Spleen (tissue), 11 donors: ENCODE measurements at regions not wholly inside any gene's neighbourhood (a gene's known extent, or its start where the extent isn't known, plus 50 kb on each side); places are given as distances from the start of the nearest gene placed in this dataset.

ENCODE experiments used
- DNase-seq: peaks from one replicate; pipeline ENCODE4 v3.0.0-alpha.2; 2020
- H3K27ac ChIP-seq, 8 donors: fragments of 200-600 bp; sonication (generic) in 7 of 8; 1 replicate in 4 of 8; 2 replicates in 4 of 8; pipeline versions ENCODE4 v1.5.0 to v1.8.0; 2016 to 2021; ENCODE audit warnings: inconsistent platforms in 4 of 8, mild to moderate bottlenecking in 4 of 8, moderate library complexity in 1 of 8
- H3K27me3 ChIP-seq, 7 donors: fragments of 200-600 bp; sonication (generic) in 6 of 7; replicated peaks in 1 of 7; 1 replicate in 4 of 7; 2 replicates in 3 of 7; pipeline versions ENCODE4 v1.5.0 to v1.8.0; 2016 to 2021; ENCODE audit warnings: inconsistent platforms in 3 of 7, mild to moderate bottlenecking in 1 of 7
- H3K36me3 ChIP-seq, 6 donors: fragments of 200-600 bp; sonication (generic) in 5 of 6; 1 replicate in 4 of 6; 2 replicates in 2 of 6; pipeline versions ENCODE4 v1.5.0 to v1.8.0; 2016 to 2021; ENCODE audit warnings: inconsistent platforms in 2 of 6
- H3K4me1 ChIP-seq, 6 donors: fragments of 200-600 bp; sonication (generic) in 5 of 6; 1 replicate in 3 of 6; 2 replicates in 3 of 6; pipeline versions ENCODE4 v1.5.0 to v1.8.0; 2016 to 2021; ENCODE audit warnings: inconsistent platforms in 3 of 6
- H3K4me3 ChIP-seq, 8 donors: fragments of 200-600 bp; sonication (generic) in 7 of 8; 1 replicate in 4 of 8; 2 replicates in 4 of 8; pipeline versions ENCODE4 v1.5.0 to v1.8.0; 2016 to 2021; ENCODE audit warnings: inconsistent platforms in 4 of 8, mild to moderate bottlenecking in 4 of 8, moderate library complexity in 2 of 8
- H3K9me3 ChIP-seq, 8 donors: fragments of 200-600 bp; sonication (generic) in 7 of 8; 1 replicate in 4 of 8; 2 replicates in 4 of 8; pipeline versions ENCODE4 v1.5.0 to v1.8.0; 2016 to 2021; ENCODE audit warnings: inconsistent platforms in 4 of 8
- POLR2A ChIP-seq, 3 donors: fragments of 450-650 bp; IDR thresholded peaks; one replicate each; pipeline ENCODE4 v1.5.1; 2017; ENCODE audit warnings: antibody characterized with exemption in 3 of 3, mild to moderate bottlenecking in 1 of 3
- POLR2AphosphoS5 ChIP-seq, 3 donors: sonication (generic); formaldehyde crosslinking; IDR thresholded peaks; one replicate each; pipeline ENCODE4 v1.5.1; 2017; ENCODE audit warnings: antibody characterized with exemption in 3 of 3
- WGBS, 5 donors: extraction: QIAGEN DNeasy Blood & Tissue Kit in 3 of 5; methylation state at CpG; one replicate each; pipeline versions ENCODE4 v1.1.5 to v1.1.7; 2013 to 2018; 5-methylcytosine and 5-hydroxymethylcytosine counted together
- intact Hi-C: fragments of 100-400 bp; cut with DNase I; formaldehyde crosslinking; loops from one replicate; pipeline ENCODE4 v1.15.0; 2023; ENCODE audit warnings: low total_unique reads
- TF ChIP-seq, protein P1 (sequence below), 11 experiments: fragments of 200-600 bp in 7 of 11; fragments of 450-650 bp in 4 of 11; sonication (generic) in 4 of 11; IDR thresholded peaks in 8 of 11; conservative IDR thresholded peaks in 3 of 11; 1 replicate in 7 of 11; 2 replicates in 4 of 11; pipeline versions ENCODE4 v1.4.0 to v1.8.0; 2016 to 2021; ENCODE audit warnings: antibody characterized with exemption in 11 of 11, inconsistent platforms in 4 of 11, mild to moderate bottlenecking in 1 of 11
- donor health status: healthy with polysubstance abuse.
- donor health status: DM: no; HTN: no; CAD: no; lungs with moderate emphysema.
- donor health status: DM: no; HTN: no; CAD: no.
- donor health status: Bipolar disorder and iron deficiency.
- donor health status: healthy.
- donor health status: DM: no; HTN: no; CAD: no.
- donor health status: DM: yes; HTN: yes; CAD: no.

DNA sequence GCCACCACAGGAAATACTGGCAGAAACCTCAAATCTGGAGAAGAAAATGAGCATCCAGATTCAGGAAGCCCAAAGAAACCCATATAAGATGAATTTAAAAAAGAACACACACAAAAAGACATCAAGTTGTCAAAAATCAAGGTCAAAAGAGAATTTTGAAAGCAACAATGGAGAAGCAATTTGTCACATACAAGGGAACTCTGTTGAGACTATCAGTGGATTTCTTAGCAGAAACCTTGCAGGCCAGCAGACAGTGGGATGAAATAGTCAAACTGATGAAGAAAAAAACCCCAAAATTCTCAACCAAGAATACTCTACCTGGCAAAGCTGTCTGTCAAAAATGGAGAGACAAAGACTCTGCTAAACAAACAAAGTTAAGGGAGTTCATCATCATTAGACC lies 272.6 kb downstream of the ADCYAP1 start:
- Histone ChIP-seq H3K27me3 (no peaks in the 10 kb centered on the region), H3K36me3 (no peaks in the 10 kb centered on the region), H3K4me3 (no peak overlapping the region), H3K9me3 (peaks cover 4 to 70% (median 36%) of the 10 kb centered on the region in 8 donors), H3K27ac (no peak overlapping the region), H3K4me1 (no peaks in the 10 kb centered on the region)
- intact Hi-C loops: no loop called here
- TF ChIP-seq POLR2A (IDR thresholded peaks at IDR 0.05): no peak
- TF ChIP-seq, protein P1, sequence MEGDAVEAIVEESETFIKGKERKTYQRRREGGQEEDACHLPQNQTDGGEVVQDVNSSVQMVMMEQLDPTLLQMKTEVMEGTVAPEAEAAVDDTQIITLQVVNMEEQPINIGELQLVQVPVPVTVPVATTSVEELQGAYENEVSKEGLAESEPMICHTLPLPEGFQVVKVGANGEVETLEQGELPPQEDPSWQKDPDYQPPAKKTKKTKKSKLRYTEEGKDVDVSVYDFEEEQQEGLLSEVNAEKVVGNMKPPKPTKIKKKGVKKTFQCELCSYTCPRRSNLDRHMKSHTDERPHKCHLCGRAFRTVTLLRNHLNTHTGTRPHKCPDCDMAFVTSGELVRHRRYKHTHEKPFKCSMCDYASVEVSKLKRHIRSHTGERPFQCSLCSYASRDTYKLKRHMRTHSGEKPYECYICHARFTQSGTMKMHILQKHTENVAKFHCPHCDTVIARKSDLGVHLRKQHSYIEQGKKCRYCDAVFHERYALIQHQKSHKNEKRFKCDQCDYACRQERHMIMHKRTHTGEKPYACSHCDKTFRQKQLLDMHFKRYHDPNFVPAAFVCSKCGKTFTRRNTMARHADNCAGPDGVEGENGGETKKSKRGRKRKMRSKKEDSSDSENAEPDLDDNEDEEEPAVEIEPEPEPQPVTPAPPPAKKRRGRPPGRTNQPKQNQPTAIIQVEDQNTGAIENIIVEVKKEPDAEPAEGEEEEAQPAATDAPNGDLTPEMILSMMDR (IDR thresholded peaks at IDR 0.05 in 8 of 11, conservative IDR thresholded peaks at IDR 0.05 in 3 of 11): no peak
- no peak for TF ChIP-seq POLR2AphosphoS5 (IDR thresholded peaks at IDR 0.05)
- no peak for DNase-seq

DNA sequence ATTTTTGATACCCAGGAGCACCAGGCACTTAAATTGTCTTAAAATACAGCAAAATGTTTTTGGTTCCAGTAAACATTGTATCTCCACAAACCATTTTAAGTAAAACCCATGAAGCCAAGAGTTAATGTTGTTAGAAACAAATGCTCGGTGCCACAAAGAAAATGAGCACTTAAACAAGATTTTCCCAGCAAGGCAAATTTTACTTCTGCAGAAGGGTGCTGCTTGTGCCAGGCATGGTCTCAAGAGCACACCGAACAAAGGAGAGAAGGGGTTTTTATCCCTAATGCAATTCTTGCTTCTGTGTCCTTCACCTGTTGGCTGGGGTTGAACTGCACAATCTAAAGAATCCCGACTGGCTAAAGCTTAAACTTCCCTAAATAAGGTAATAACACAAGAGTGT lies 286.7 kb downstream of the ADCYAP1 start:
- Histone ChIP-seq H3K4me1 (no peaks in the 10 kb centered on the region), H3K9me3 (peaks cover 0 to 50% (median 19%) of the 10 kb centered on the region in 8 donors), H3K27ac (no peak overlapping the region), H3K36me3 (no peaks in the 10 kb centered on the region), H3K4me3 (no peak overlapping the region), H3K27me3 (no peaks in the 10 kb centered on the region)
- intact Hi-C loops: no loop called here
- WGBS, 5 donors: 71 to 83% (median 73%) methylated on average over 3 of the region's 3 CpGs
- TF ChIP-seq, protein P1 (IDR thresholded peaks at IDR 0.05 in 8 of 11, conservative IDR thresholded peaks at IDR 0.05 in 3 of 11): no peak
- TF ChIP-seq POLR2A (IDR thresholded peaks at IDR 0.05): no peak
- no peak for TF ChIP-seq POLR2AphosphoS5 (IDR thresholded peaks at IDR 0.05)
- DNase-seq: no peak

DNA sequence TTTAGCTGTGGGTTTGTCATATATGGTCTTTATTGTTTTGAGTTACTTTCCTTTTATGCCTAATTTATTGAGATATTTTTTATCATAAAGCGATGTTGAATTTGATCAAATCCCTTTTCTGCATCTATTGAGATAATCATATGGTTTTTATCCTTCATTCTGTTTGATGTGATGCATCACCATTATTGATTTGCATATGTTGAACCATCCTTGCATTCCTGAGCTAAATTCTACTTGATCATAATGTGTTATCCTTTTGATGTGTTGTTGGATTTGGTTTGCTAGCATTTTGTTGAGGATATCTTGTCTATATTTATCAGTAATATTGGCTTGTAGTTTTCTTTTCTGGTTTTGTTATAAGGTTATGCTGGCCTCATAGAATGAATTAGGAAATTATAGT lies 308.5 kb downstream of the ADCYAP1 start:
- no peaks in the 10 kb centered on the region for H3K4me1 ChIP-seq
- intact Hi-C loops: no loop called here
- peaks cover 0 to 59% (median 49%) of the 10 kb centered on the region in 8 donors for H3K9me3 ChIP-seq
- 72 to 92% (median 88%) methylated on average over 1 of the region's 1 CpG for WGBS, 5 donors
- no peak overlapping the region for H3K4me3 ChIP-seq
- TF ChIP-seq POLR2A (IDR thresholded peaks at IDR 0.05) (no peak), POLR2AphosphoS5 (IDR thresholded peaks at IDR 0.05) (no peak)
- TF ChIP-seq, protein P1 (IDR thresholded peaks at IDR 0.05 in 8 of 11, conservative IDR thresholded peaks at IDR 0.05 in 3 of 11): no peak
- DNase-seq: no peak
- no peaks in the 10 kb centered on the region for H3K36me3 ChIP-seq
- H3K27ac ChIP-seq: no peak overlapping the region
- no peaks in the 10 kb centered on the region for H3K27me3 ChIP-seq

DNA sequence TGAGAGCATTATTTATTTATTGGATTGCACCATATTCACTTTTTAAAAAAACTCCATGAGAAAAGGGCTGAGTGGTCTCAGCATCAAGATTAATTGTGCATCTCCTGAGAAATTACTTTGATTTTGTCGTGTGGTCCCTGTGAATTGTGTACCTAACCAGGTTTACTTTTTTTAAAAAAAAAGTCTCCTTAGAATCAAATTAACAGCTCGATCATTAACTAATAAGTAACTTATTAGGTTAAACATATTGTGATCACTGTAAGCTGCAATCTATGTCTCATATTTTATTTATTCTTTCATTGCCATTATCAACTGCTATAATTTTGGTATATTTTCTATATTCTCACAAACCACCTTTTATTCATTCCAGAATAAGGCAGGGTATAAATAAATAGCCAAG lies 318.2 kb downstream of the ADCYAP1 start:
- intact Hi-C loops: no loop called here
- TF ChIP-seq POLR2A (IDR thresholded peaks at IDR 0.05): no peak
- no peak for TF ChIP-seq POLR2AphosphoS5 (IDR thresholded peaks at IDR 0.05)
- TF ChIP-seq, protein P1 (IDR thresholded peaks at IDR 0.05 in 8 of 11, conservative IDR thresholded peaks at IDR 0.05 in 3 of 11): no peak
- Histone ChIP-seq H3K4me1 (no peaks in the 10 kb centered on the region), H3K27ac (no peak overlapping the region), H3K4me3 (no peak overlapping the region), H3K9me3 (no peaks in the 10 kb centered on the region), H3K27me3 (no peaks in the 10 kb centered on the region), H3K36me3 (no peaks in the 10 kb centered on the region)
- WGBS, 5 donors: 71 to 81% (median 76%) methylated on average over 2 of the region's 2 CpGs
- DNase-seq: no peak
